Panc1 (cell line): ENCODE measurements at regions not wholly inside any gene's neighbourhood (a gene's known extent, or its start where the extent isn't known, plus 50 kb on each side); places are given as distances from the start of the nearest gene placed in this dataset.

Source experiments
- ATAC-seq: fragments of 200-7000 bp; cut with Tn5 transposase; 2 replicates; pipeline ENCODE4 v1.9.1; 2020; ENCODE audit warnings: mild to moderate bottlenecking, moderate library complexity
- BruUV-seq: library from RNA; stranded (reverse); fragments of 400-500 nt; replicated peaks from 2 replicates; lab custom pipeline; 2021; lab: Mats Ljungman, UMichigan
- CTCF ChIA-PET: fragments of 300-600 bp; sonication (Branson Sonifier 250); formaldehyde crosslinking; loops from one replicate; lab custom pipeline; 2022; ENCODE audit warnings: antibody characterized with exemption; lab: Charles Lee
- POLR2A ChIA-PET: fragments of 300-600 bp; sonication (Branson Sonifier 250); formaldehyde crosslinking; loops from one replicate; lab custom pipeline; 2022; ENCODE audit warnings: antibody characterized with exemption; lab: Charles Lee
- DNase-seq: peaks from one replicate; pipeline ENCODE4 v3.0.0-alpha.2; 2010; ENCODE audit warnings: low read depth, low spot score
- H3K27ac ChIP-seq: 2 replicates; pipeline ENCODE4 v1.5.1; 2011; ENCODE audit warnings: mild to moderate bottlenecking, low read length, inconsistent platforms
- H3K27me3 ChIP-seq: fragments of 200-500 bp; sonication (Bioruptor generic); 2 replicates; pipeline ENCODE4 v1.6.0; 2014; ENCODE audit warnings: low read length, inconsistent platforms; ENCODE audit not compliant: control insufficient read depth, insufficient read depth
- H3K36me3 ChIP-seq: fragments of 200-500 bp; sonication (Bioruptor generic); 2 replicates; pipeline ENCODE4 v1.5.1; 2014; ENCODE audit warnings: inconsistent platforms, mild to moderate bottlenecking, low read length, moderate library complexity; ENCODE audit not compliant: control insufficient read depth, insufficient read depth
- H3K4me1 ChIP-seq: 2 replicates; pipeline ENCODE4 v1.5.1; 2011; ENCODE audit warnings: inconsistent platforms, mild to moderate bottlenecking, low read length, moderate library complexity; ENCODE audit not compliant: control insufficient read depth, insufficient read depth
- H3K4me3 ChIP-seq, 2 experiments: 2 replicates each; pipeline ENCODE4 v1.5.1; 2011 to 2012; ENCODE audit warnings: low read depth in 2 of 2, low read length in 2 of 2, mild to moderate bottlenecking in 2 of 2, inconsistent platforms in 1 of 2, moderate library complexity in 1 of 2
- H3K9me3 ChIP-seq: fragments of 200-500 bp; sonication (Bioruptor generic); 2 replicates; pipeline ENCODE4 v1.5.1; 2014; ENCODE audit warnings: low read depth, mild to moderate bottlenecking, inconsistent platforms, low read length, moderate library complexity; ENCODE audit not compliant: control insufficient read depth, insufficient read depth
- POLR2AphosphoS5 ChIP-seq: IDR thresholded peaks from 2 replicates; pipeline ENCODE4 v1.6.1; 2012; ENCODE audit warnings: mild to moderate bottlenecking, low read depth, low read length, moderate library complexity
- REST ChIP-seq, 2 experiments: IDR thresholded peaks; 2 replicates each; pipeline ENCODE4 v1.6.1; 2011 to 2012; ENCODE audit warnings: low read depth in 2 of 2, control low read depth in 1 of 2, low read length in 1 of 2, mild to moderate bottlenecking in 1 of 2, moderate library complexity in 1 of 2; ENCODE audit not compliant: insufficient read depth in 1 of 2
- SIN3A ChIP-seq: IDR thresholded peaks from 2 replicates; pipeline ENCODE4 v1.6.1; 2012; ENCODE audit warnings: low read depth, mild to moderate bottlenecking, low read length, moderate library complexity, borderline replicate concordance; ENCODE audit not compliant: insufficient read depth
- TCF7L2 ChIP-seq: IDR thresholded peaks from 2 replicates; pipeline ENCODE4 v1.6.1; 2011; ENCODE audit warnings: mild to moderate bottlenecking, low read depth, low read length, inconsistent platforms
- in situ Hi-C: cut with HindIII; loops from 2 replicates; pipeline ENCODE4 v1.10.0; 2016; ENCODE audit warnings: low sequenced_read_pairs, low pct_unique_long_range_greater_than_20kb
- intact Hi-C: fragments of 100-400 bp; cut with micrococcal nuclease; formaldehyde crosslinking; loops from one replicate; pipeline ENCODE4 v1.10.0; 2022; ENCODE audit not compliant: unreplicated experiment
- TF ChIP-seq, protein P1 (sequence below): fragments of 450-650 bp; IDR thresholded peaks from 2 replicates; pipeline ENCODE4 v1.5.1; 2017; ENCODE audit warnings: mild to moderate bottlenecking

DNA sequence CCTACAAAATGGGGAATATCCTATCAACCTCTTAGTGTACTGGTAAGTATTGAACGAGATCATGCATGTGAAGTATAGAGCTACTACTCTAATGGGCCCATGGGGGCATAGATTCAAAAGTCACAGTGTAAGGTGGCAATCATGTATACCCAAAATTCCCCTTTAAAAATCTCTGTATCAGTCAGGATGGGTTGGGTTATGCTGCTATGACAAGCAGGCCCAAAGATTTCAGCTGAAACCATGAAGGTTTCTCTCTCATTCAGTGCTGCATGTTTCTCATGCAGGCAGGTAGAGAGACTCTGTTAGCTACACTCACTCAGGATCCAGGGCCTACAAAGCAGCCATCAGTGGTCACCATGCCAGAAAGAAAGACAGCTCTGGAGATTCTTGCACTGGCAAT, 166.6 kb downstream of the MAFB start:
- DNase-seq (no peak), ATAC-seq (no peak)
- Histone ChIP-seq H3K27me3 (no peaks in the 10 kb centered on the region), H3K4me3 (no peak overlapping the region), H3K4me1 (no peaks in the 10 kb centered on the region), H3K36me3 (no peaks in the 10 kb centered on the region), H3K9me3 (no peaks in the 10 kb centered on the region), H3K27ac (no peak overlapping the region)
- POLR2A ChIA-PET: no interaction called here
- no TSS peak for BruUV-seq
- in situ Hi-C loops (no loop called here), intact Hi-C loops (no loop called here)
- TF ChIP-seq, protein P1, sequence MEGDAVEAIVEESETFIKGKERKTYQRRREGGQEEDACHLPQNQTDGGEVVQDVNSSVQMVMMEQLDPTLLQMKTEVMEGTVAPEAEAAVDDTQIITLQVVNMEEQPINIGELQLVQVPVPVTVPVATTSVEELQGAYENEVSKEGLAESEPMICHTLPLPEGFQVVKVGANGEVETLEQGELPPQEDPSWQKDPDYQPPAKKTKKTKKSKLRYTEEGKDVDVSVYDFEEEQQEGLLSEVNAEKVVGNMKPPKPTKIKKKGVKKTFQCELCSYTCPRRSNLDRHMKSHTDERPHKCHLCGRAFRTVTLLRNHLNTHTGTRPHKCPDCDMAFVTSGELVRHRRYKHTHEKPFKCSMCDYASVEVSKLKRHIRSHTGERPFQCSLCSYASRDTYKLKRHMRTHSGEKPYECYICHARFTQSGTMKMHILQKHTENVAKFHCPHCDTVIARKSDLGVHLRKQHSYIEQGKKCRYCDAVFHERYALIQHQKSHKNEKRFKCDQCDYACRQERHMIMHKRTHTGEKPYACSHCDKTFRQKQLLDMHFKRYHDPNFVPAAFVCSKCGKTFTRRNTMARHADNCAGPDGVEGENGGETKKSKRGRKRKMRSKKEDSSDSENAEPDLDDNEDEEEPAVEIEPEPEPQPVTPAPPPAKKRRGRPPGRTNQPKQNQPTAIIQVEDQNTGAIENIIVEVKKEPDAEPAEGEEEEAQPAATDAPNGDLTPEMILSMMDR: no peak
- TF ChIP-seq TCF7L2 (no peak), REST (IDR thresholded peaks at IDR 0.05; ENCODE audit: insufficient read depth in 1 of 2, low read depth in 2 of 2, low read length in 1 of 2) (no peak), POLR2AphosphoS5 (no peak), SIN3A (no peak)
- CTCF ChIA-PET: no interaction called here

DNA sequence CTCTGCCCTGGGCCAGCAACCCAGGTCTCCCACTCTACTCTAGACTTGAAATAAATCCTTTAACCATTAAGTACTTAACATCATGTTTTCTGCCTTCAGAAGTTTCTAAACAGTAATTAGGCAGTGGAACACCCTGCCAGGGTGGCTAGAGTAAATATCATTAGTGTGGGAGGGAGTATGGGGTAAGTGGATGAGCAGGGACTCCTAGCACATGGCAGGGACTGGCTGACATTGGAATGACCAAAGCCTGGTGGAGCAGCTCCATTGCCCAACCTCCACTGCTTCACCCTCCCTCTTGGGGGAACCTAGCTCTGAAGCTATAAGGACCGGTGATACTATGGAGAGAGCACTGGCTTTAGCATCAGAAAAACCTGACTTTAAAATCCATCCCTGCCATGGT, 167.1 kb downstream of the MAFB start:
- in situ Hi-C loops: no loop called here
- H3K36me3 ChIP-seq: no peaks in the 10 kb centered on the region
- no peaks in the 10 kb centered on the region for H3K27me3 ChIP-seq
- no peak for ATAC-seq
- H3K4me1 ChIP-seq: no peaks in the 10 kb centered on the region
- H3K9me3 ChIP-seq: no peaks in the 10 kb centered on the region
- intact Hi-C loops: no loop called here
- no peak for DNase-seq
- ChIA-PET CTCF (no interaction called here), POLR2A (no interaction called here)
- no peak overlapping the region for H3K4me3 ChIP-seq
- TF ChIP-seq SIN3A (no peak), TCF7L2 (no peak), POLR2AphosphoS5 (no peak), REST (IDR thresholded peaks at IDR 0.05; ENCODE audit: insufficient read depth in 1 of 2, low read depth in 2 of 2, low read length in 1 of 2) (no peak)
- TF ChIP-seq, protein P1: no peak
- H3K27ac ChIP-seq: no peak overlapping the region
- BruUV-seq: no TSS peak
